ENCODE measurements at regions not wholly inside any gene's neighbourhood (a gene's known extent, or its start where the extent isn't known, plus 50 kb on each side); places are given as distances from the start of the nearest gene placed in this dataset.
"Not testable (repeated sequence)": the region's sequence is repeated elsewhere in the genome, so short reads cannot be mapped to it uniquely, and the experiment has no call there.

DNA sequence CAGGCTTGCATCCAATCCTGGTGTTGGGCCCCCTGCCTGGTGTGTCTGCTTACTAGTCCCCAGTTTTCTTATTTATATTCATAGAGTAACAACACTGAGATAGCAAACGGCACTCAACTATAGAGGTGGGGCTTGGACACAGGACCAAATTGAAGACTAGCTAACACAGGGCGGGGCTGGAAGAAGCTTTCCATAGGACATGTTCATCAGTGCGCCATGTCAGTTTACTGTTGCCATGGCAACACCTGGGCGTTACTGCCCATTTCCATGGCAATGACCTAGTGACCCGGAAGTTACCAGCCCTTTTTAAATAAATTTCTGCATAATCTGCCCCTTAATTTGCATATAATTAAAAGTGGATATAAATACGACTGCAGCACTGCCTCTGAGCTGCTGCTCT, 275.5 kb upstream of the TMEM132C start:
- DNase-seq, result no peak

DNA sequence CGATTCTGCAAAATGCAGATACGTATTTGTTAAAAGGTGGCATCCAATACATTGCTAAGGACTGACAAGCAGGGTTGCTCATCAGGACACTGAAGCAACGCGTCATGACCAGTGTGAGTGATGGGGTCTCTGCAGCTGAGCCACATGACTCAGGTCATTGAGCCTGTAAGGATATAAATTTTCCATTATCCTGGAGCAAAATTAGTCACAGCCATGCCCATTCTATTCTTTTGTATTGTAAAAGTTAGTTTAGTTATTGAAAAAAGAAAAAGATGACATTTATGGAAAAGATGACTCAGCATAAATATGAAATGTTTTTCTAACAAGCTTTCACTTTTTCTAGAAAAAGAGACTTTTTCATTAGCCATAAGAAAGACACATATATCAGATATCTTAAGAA, 268.0 kb upstream of the TMEM132C start:
- no peak for DNase-seq

DNA sequence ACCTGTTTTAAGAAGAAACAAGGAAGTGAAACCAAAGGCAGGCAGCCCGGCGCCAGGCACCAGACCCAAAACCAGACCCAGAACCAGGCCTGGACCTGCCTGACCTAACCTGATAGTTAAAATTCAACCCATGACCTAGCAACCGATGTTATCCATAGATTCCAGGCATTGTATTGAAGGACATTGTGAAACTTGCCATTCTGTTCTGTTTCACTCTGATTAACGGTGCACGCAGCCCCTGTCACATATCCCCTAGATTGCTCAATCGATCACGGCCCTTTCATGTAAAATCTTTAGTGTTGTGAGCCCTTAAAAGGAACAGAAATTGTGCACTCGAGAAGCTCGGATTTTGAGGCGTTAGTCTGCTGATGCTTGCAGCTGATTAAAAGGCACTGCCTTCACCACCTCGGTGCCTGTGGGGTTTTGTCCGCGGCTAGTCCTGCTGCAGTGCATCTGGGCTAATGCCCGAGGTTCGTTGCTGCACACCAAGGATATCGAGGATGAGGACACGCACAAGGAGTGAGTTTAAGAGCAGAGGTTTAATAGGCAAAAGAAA, 262.5 kb upstream of the TMEM132C start:
- no peak for DNase-seq

DNA sequence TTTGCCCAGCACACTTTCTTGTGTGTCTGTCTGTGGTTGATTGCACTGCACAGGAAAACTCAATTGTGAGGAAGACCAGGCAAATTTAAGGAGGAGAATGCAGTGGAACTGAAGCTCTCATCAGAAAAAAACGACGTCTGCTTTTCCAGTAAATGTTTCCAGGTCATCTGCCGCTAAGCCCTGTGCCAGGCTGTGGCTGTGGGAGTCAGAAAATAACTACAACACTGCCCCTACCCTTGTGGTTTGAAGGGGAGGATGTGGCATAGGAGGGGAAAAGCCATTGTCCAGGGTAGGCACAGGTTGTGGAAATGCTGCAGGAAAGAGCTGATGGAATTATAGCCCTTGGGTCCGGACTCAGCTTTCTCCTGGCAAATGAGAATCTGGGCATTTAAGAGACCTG, 259.7 kb upstream of the TMEM132C start:
- DNase-seq, result no peak

DNA sequence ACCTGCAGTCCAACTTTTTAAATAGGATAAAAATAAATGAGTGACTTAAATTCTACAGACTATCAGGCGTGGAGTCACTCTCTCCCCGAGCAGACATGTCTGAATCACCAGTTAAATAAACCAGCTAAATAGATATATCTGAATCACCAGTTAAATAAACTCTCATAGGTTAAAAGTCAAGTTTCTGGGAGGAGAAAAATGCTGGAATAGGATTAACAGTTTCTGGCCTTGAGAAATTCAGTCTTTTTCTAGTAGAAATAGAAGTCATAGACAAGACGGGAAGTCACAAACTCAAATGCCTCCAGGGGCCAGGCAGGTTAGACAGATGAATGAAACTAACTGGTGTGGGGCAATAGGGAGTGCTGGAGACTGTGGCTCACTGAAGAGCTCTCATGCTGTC, 258.6 kb upstream of the TMEM132C start:
- DNase-seq, result no peak

DNA sequence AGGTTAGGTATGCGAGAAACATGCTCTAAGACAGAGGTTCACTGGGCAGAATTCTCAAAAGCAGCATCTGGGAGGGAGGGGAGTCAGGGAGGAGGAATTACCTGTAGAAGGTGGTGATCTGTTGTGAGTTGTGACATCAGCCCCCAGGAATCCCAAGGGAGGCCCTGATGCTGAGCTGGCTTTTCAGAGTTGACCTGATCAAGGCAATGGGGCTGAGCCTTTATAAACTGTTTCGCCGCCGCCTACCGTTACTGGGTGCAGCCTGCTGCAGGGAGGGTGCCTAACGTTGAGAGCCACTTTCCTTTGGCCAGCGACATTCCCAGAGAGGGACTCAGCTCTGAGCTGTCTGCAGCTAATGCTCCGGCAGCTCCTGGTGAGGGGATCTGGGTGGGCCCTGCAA, 257.9 kb upstream of the TMEM132C start:
- no peak for DNase-seq

DNA sequence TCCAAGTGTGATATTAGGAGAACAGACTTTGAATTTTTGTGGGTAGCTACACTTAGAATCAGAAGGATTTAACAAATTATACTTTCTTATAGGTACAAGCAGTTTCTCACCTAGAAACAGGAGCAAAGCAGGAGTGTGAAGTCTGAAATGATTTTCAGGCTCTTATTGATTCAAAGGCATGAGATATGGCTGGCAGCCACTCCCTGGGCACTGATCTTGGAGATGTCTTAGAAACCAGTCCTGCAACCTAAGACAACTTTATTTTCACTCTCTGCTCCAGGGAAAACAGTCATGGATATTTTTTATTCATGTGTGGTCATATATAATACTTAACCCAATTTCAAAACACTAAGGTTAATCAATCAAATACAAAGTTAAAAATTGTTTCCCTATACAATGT, 254.9 kb upstream of the TMEM132C start:
- no peak for DNase-seq

DNA sequence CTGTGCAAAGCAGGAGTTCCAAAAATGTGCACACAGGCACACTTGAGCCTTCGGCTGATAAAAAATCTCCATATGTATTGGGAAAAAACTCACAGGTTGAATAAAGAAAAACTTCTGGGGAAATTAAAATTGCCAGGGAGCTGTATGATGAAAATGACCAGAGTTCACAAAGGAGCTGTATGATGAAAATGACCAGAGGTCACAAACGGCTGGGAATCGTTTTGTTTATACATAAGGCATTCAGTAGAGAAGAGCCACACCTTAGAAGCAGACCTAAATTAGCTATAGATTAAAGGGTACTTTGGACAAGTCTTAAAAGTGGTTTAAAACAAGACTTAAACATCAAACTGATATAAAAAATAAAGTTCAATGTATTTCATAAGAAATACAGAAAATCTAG, 251.7 kb upstream of the TMEM132C start:
- DNase-seq, result no peak

DNA sequence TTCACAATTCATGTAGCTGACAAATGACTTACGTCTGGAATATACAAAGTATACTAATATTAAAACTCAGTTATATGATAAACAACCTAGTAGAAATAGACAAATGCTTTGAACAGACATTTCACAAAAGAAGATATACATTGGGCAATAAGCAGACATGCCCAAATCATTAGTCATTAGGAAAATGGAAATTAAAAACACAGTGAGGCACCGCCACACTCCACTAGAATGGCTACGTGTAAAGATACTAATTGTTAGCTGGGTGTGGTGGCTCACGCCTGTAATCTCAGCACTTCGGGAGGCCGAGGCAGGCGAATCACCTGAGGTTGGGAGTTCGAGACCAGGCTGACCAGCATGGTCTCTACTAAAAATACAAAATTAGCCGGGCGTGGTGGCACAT, 248.9 kb upstream of the TMEM132C start:
- no peak for DNase-seq

DNA sequence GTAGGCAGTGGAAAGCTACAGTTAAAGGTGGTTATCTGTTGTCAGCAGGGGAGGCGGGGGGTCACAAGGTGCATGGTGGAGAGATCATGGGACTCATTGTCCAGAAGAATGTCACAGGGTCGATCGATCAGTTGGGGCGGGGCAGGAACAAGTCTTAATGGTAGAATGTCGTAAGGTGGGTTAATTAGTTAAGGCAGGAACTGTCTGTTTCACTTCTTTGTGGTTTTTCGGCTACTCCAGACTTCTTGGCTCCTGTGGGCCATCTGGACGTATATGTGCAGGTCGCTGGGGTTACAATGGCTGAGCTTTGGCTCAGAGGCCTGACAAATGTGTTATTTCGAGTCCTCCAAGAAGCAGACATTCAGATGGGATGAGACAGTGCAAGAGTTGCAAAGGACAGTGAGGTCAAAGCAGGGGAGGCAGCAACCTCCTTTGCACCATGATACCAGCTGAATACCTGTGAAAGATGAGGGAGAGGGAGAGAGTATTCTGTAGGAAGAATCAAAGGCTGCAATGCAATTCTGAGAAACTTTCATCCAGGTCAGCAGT, 246.9 kb upstream of the TMEM132C start:
- DNase-seq, result no peak

DNA sequence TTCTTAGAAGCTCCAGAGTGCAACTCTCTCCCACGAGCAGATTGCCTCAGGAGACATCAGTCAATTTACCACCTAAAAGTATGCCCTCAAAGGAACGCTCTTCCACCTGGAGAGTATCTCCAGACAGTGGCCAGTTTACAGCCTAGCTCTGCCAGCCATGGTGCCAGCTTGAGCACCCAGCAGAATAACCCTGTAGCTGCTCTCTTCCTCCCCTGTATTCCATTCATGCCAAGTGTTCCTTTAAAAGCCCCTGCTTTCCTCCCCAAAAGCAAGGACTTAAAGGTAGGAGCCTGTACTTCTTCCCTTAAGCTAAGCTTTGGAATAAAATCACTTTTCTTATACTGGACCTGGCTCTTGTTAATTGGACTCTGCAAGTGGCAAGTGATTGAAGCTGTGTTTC, 245.4 kb upstream of the TMEM132C start:
- DNase-seq, result no peak

DNA sequence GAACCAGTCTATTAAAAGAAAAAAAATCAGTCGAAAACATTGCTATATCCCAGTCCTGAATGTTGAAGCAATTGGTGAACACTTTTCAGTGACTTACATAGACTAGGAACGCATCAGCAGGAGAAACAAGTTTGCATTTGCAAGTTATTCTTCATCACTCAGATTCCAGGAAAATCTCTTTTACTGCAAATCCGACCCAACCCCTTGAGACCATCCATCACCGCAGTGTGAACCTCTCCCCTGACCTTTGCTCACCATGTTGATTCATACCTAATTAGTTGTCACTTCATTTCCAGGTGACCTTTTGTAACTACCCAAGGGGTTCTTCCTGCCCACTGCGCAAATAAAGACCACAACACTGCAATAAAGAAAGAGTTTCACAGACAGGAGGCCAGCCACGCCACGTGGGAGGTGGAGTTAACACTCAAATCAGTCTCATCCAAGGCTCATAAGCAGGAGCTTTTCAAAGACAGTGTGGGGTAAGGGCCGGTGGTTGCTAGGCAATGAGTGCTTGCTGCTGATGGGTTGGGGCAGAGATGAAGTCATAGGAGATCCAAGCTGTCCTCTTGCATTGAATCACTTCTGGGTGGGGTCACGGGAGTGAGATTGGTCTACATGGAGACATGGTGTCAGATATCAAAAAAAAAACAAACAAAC, 241.3 kb upstream of the TMEM132C start:
- peak in 12 of 58 donors; percentile 1 to 35 (median 10) for DNase-seq

DNA sequence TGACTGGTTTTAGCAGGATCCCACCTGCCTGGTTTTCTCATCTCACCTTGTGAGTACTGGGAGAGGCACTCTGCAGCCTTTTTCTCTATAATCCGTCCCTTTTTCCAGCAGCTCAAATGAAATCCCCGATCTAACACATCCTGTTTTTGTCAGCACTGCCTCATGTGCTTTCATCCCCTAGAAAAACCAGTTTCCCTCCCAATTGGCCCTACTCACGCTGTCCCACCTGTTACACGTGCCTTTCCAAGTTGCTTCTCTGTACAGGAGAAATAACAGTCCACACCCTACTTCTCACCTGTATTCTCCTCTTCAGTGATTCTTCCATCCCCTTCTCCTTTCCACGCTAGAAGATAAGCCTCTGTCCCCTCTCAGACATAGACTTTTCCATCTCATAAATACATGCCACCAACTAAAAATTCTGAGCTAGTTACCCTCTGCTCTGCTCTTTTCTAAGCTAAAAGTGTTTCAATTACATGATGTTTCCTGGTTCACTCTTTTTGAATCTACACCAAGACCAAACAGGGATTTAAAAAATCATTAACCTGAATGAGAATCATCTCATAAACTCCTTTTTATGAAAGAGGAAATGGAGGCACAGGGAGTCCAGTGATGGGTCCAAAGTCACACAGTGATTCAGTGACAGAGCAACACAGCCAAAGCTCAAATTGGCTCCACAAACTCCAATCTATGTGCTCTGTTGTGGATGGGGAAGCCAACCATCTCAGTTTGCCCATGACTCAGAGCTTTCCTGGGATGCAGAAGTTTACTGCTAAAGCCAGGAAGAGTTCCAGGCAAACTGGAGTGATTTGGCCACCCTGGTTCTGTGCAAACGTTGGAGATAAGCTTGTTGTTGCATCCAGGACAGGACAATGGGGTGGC, 240.0 kb upstream of the TMEM132C start:
- DNase-seq, result no peak

DNA sequence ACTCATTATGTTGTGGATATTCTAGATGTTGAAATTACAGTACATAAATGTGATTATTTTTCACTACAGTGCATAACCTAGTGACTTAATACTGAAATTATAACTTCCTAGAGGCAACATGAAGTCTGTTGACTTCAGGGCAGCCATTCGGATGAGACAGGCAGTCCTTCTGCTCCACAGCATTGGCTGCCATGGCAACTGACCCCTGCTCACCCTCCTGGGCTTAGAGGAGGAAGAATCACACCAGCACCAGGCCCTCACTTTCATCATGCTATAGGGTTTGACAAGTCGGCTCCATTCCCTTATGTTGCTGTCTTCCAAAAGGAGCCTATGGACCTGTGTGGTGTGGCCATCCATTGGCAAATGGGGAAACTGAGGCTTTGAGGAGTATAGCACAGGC, 233.5 kb upstream of the TMEM132C start:
- no peak for DNase-seq

DNA sequence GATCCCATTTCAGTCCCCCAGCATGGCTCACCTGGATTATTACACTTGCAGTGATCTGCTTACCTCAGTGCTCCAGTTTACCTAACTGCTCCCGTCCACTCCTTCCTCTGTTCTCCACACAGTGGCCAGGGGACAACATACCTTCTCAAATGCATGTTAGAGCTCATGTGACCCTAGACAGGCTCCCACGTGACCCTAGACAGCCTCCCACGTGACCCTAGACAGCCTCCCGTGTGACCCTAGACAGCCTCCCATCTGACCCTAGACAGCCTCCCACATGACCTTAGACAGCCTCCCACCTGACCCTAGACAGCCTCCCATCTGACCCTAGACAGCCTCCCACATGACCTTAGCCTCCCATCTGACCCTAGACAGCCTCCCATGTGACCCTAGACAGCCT, 226.0 kb upstream of the TMEM132C start:
- DNase-seq, result no peak

DNA sequence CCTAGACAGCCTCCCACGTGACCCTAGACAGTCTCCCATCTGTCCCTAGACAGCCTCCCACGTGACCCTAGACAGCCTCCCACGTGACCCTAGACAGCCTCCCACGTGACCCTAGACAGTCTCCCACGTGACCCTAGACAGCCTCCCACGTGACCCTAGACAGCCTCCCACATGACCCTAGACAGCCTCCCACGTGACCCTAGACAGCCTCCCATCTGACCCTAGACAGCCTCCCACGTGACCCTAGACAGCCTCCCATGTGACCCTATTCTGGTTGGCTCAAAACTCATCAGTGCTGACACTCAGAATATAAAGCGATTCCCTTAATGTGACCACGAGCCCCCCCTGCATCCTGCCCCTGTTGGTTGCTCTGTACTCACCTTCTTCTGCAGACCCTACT, 224.7 kb upstream of the TMEM132C start:
- DNase-seq, result not testable (repeated sequence)

DNA sequence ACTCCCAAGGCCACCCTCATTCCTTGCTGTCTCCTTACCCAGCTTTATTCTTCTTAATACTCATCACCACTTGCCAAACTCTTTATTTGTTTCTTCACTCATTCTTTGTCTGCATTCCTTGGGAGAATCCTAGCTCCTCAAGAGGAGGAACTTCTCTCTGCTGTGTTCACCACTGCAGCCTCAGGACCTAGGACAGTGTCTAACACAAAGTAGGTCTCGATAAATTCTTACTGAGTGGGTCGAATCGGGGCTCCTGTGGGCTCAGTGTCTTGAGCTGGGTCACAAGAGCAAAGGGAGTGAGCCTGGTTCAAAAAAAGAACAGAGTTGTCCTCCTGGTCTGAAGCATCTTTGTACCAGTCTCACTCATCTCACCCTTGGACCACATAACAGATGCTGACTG, 224.1 kb upstream of the TMEM132C start:
- no peak for DNase-seq

DNA sequence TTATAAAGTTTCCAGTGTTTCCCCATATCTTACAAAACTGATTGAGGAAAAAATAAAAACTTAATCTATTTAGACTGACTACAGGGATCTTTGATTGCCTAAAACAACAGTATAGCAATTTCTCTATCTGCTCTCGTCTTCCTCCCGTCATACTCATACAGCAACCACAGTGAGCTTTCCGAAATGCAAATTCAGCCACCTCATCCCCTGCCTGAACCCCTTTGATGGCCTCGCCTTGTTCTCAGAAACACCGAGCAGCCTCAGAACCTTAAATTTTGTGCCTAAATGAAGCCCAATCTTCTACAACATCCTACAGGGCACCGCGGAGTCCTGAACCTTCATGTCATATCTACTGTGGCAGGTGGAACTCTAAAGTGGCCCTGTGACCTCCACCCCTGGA, 223.7 kb upstream of the TMEM132C start:
- no peak for DNase-seq

DNA sequence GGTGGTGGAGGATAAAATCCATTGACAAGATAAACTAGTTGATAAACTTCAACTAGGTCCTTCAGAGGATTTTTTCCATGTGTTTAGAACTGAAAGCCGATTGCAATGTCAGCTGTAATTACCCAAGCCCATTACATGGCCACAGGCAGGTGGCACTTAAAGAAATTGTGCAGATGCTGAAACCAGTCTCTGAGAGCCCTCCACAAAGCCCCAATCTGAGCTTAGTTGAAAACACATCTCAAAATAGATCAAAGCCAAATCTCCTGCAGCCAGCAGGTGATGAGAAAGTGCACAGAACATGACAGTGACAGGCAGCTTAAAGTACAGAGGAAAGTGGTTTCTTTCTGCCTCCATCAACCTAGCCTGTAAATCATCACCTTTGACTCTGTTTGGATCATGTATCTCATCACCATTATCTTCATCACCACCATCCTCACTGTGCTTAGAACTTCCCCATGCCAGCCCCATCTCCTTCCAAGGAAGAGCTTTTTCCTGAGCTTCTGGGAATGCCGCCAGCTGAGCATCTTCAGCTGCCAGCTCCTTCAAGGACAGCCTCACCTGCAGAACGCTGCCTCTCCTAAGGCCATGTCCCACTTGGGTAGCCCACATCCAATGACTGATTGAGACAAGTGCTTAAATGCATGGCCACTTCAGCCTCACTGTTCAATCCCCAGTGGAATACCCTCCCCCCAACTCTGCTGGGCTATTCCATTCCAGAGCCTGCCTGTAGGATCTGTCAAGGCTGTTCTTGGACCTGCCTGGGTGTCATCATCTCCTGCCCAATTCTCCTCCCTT, 219.5 kb upstream of the TMEM132C start:
- DNase-seq, result no peak

DNA sequence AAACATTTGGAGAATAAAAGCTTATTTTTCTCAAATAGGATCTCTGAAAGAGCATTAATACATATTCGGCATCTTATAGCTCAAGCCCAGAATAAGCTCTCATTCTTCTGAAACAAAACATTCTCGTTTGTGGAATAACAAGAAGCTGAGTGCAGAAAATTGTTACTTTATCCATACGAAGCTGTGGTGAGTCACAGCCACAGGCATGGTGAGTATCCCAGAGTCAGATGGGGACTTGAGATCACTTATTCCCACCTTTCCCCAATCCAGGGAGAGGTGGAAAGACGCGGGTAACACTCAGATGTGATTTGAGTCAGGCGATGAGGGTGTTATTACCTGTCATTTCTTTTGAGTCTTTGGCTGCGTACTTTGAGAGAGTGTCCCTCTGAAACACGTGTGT, 214.6 kb upstream of the TMEM132C start:
- no peak for DNase-seq

DNA sequence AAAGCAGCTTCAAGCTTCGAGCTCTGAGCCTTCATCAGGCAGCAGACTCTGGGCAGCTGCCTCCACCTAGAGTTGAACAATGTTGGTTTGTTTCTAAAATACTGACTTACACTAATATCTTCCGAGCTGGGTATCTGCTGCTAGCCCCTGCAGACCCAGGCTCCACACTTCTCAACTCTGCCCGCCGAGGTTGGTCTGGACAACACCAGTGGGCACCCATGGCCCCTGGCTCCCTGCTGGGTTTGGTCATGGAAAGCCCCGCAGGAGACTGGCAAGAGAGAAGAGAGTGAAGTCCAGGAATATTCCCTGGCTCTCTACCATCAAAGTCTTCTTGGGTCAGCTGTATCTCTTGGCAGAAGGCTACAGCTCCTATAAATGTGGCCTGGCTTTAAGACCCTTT, 214.2 kb upstream of the TMEM132C start:
- no peak for DNase-seq

DNA sequence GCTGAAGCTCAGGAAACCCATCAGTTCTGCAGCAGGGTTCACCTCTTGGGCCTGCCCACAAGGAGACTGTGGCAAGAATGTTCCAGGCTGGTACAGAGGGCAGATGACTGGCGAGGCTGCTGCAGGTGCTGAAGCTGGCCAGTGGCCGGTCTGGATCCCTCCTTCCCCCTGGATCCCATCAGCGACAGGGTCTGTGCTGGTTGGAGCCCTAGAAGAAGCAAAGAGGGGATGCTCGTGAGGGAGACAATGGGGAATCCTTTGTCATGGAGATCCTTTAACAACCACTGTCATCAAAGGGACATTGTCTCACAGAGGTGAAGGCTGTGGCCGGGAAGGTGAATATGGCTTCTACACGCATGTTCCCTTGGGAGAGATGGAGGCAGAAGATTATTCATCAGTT, 211.4 kb upstream of the TMEM132C start:
- DNase-seq, result no peak
